WTC11 (cell line): ENCODE measurements at regions not wholly inside any gene's neighbourhood (a gene's known extent, or its start where the extent isn't known, plus 50 kb on each side); places are given as distances from the start of the nearest gene placed in this dataset.

ENCODE experiments used
- CREB1 ChIP-seq: sonication (generic); formaldehyde crosslinking; IDR thresholded peaks from 2 replicates; pipeline ENCODE4 v1.8.0; 2023; ENCODE audit warnings: mild to moderate bottlenecking, missing genetic modification reagents
- JUN ChIP-seq: sonication (generic); formaldehyde crosslinking; IDR thresholded peaks from 2 replicates; pipeline ENCODE4 v1.8.0; 2023; ENCODE audit warnings: mild to moderate bottlenecking, missing genetic modification reagents
- ZNF263 ChIP-seq: sonication (generic); formaldehyde crosslinking; IDR thresholded peaks from 2 replicates; pipeline ENCODE4 v1.8.1; 2022; ENCODE audit warnings: low read depth, mild to moderate bottlenecking, moderate library complexity, missing genetic modification reagents
- TF ChIP-seq, protein P1 (sequence below): fragments of 200-600 bp; IDR thresholded peaks from 2 replicates; pipeline ENCODE4 v1.8.0; 2022; ENCODE audit warnings: antibody characterized with exemption
- TF ChIP-seq, protein P2 (sequence below): fragments of 250-450 bp; sonication (Bioruptor Pico); IDR thresholded peaks from 2 replicates; pipeline ENCODE4 v1.8.0; 2021; ENCODE audit warnings: mild to moderate bottlenecking

DNA sequence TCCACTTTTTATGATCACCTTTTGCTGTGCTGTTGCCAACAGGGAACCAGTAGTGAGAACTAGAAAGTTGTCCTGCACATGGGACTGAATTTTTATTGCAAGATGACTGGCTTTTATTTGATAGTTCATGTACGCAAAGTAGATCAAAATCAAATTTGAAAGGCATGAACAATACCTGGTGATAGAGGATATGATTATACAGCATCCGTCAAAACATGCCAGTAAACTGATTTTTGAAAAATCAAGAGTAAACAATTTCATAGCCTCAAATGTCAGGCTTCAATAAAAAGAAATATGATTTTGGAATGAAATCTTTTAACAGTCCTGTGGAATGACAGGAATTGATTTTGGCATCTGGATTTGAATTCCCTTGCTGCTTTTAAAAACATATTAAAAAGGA lies 219.6 kb upstream of the LRRN1 start:
- TF ChIP-seq, protein P1, sequence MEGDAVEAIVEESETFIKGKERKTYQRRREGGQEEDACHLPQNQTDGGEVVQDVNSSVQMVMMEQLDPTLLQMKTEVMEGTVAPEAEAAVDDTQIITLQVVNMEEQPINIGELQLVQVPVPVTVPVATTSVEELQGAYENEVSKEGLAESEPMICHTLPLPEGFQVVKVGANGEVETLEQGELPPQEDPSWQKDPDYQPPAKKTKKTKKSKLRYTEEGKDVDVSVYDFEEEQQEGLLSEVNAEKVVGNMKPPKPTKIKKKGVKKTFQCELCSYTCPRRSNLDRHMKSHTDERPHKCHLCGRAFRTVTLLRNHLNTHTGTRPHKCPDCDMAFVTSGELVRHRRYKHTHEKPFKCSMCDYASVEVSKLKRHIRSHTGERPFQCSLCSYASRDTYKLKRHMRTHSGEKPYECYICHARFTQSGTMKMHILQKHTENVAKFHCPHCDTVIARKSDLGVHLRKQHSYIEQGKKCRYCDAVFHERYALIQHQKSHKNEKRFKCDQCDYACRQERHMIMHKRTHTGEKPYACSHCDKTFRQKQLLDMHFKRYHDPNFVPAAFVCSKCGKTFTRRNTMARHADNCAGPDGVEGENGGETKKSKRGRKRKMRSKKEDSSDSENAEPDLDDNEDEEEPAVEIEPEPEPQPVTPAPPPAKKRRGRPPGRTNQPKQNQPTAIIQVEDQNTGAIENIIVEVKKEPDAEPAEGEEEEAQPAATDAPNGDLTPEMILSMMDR = no peak
- TF ChIP-seq, protein P2, sequence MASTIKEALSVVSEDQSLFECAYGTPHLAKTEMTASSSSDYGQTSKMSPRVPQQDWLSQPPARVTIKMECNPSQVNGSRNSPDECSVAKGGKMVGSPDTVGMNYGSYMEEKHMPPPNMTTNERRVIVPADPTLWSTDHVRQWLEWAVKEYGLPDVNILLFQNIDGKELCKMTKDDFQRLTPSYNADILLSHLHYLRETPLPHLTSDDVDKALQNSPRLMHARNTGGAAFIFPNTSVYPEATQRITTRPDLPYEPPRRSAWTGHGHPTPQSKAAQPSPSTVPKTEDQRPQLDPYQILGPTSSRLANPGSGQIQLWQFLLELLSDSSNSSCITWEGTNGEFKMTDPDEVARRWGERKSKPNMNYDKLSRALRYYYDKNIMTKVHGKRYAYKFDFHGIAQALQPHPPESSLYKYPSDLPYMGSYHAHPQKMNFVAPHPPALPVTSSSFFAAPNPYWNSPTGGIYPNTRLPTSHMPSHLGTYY (CRISPR knock-in tag) = no peak
- no peak for TF ChIP-seq CREB1
- TF ChIP-seq JUN (CRISPR knock-in tag) = no peak
- no peak for TF ChIP-seq ZNF263 (CRISPR knock-in tag)
